22Rv1 (cell line): ENCODE measurements at regions not wholly inside any gene's neighbourhood (a gene's known extent, or its start where the extent isn't known, plus 50 kb on each side); places are given as distances from the start of the nearest gene placed in this dataset.
"Not testable (repeated sequence)": the region's sequence is repeated elsewhere in the genome, so short reads cannot be mapped to it uniquely, and the experiment has no call there.

Experiments used
- H3K27ac ChIP-seq: fragments of 450-650 bp; 2 replicates; pipeline ENCODE4 v1.5.1; 2017
- ZFX ChIP-seq: fragments of 450-650 bp; IDR thresholded peaks from 2 replicates; pipeline ENCODE4 v1.6.1; 2017; ENCODE audit warnings: antibody characterized with exemption, borderline replicate concordance
- TF ChIP-seq, protein P1 (sequence below): fragments of 450-650 bp; IDR thresholded peaks from 2 replicates; pipeline ENCODE4 v1.5.1; 2017; ENCODE audit warnings: mild to moderate bottlenecking

DNA sequence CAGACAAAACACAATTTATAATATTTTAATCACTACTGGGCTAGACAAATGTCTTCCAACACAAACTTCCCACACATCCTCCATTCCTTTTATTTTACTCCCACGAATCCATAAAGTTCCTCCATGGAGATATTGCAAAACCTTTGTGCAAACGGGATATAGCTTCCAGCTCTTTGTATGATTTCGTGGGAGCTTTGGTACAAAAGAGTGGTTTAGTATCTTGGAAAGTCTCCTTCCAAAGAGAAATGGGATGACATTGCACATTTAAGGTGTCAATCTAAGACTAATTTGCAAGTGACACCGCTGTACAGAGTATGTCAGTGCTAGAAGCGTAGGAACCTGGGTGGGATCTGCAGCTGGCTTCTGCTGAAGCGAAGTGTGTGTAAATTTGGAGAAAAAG is 455.2 kb upstream of the RUNX1 start:
- TF ChIP-seq, protein P1, sequence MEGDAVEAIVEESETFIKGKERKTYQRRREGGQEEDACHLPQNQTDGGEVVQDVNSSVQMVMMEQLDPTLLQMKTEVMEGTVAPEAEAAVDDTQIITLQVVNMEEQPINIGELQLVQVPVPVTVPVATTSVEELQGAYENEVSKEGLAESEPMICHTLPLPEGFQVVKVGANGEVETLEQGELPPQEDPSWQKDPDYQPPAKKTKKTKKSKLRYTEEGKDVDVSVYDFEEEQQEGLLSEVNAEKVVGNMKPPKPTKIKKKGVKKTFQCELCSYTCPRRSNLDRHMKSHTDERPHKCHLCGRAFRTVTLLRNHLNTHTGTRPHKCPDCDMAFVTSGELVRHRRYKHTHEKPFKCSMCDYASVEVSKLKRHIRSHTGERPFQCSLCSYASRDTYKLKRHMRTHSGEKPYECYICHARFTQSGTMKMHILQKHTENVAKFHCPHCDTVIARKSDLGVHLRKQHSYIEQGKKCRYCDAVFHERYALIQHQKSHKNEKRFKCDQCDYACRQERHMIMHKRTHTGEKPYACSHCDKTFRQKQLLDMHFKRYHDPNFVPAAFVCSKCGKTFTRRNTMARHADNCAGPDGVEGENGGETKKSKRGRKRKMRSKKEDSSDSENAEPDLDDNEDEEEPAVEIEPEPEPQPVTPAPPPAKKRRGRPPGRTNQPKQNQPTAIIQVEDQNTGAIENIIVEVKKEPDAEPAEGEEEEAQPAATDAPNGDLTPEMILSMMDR: no peak
- no peak for TF ChIP-seq ZFX
- no peak overlapping the region for H3K27ac ChIP-seq

DNA sequence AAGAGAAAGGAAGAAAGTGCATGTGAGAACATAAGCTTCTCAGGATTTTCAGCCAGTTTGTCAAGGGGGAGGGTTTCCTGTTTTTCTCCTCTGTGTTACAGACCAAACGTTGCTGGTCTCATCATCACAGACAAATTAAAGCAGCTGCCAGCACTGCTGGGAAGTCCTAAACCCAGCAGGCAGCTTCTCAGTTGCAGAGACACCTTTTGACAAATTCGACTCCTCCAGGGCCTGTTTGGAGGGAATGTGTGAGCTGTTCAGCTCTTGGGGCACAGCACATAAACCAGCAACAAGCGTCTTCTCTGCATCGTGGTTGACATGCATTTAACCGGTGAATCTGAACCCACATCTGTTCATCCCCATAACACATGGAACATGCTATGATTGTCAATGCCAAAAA is 454.6 kb upstream of the RUNX1 start:
- no peak overlapping the region for H3K27ac ChIP-seq
- TF ChIP-seq, protein P1: no peak
- no peak for TF ChIP-seq ZFX

DNA sequence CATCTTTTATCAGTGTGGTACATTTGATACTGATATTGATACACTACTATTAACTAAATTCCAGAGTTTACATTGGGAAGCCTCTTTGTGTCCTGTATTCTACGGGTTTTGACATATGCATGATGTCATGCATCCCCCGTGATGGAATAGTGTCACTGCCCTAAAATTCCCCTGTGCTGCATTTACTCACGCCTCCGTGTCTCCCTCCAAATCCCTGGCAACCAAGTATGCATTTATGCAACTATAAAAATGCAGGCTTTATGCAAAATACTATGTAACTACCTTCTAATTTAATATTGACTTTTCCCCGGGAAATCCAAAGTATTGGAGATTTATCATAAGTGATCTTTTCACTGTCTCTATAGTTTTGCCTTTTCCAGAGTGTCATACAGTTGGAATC is 453.7 kb upstream of the RUNX1 start:
- TF ChIP-seq ZFX: no peak
- TF ChIP-seq, protein P1: no peak
- H3K27ac ChIP-seq: no peak overlapping the region

DNA sequence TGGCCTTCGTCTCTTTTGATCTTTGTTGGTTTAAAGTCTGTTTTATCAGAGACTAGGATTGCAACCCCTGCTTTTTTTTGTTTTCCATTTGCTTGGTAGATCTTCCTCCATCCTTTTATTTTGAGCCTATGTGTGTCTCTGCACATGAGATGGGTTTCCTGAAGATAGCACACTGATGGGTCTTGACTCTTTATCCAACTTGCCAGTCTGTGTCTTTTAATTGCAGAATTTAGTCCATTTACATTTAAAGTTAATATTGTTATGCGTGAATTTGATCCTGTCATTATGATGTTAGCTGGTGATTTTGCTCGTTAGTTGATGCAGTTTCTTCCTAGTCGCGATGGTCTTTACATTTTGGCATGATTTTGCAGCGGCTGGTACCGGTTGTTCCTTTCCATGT is 448.4 kb upstream of the RUNX1 start:
- H3K27ac ChIP-seq: not testable (repeated sequence)

DNA sequence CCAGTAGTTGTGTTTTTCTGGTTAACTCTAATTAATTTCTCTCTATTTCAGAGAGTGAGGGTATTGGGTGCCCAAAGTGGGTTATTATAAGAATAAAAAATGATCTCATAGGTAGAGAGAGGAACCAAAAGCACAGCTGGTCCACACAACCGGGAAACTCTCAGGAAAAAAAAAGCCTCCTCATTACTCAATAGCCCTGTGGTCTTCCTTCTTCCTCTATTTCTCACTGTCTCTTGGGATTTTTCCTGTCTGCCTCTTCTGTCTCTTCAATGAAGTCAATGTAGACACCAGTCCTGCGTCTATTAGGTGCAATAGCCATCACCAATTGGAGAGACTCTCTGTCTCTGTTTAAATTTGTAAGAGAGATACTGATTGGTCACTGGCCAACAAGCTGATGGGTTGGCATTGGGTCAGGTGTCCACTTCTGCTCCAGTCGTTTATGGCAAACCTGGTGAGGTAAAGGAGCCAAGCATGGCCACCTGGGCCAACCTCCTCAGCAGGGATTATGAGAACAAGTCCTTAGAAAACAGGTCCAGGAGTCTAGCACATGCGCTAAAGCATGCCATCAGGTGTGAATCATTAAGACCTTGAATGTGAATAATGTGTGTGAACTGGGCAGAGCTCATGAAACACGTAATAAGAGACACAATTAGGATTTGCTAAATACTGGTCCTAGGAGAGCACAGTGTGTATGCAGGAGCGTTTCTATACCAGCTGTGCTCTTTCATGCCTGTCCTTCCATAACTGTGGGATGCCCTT is 443.0 kb upstream of the RUNX1 start:
- TF ChIP-seq, protein P1: no peak
- TF ChIP-seq ZFX: no peak

DNA sequence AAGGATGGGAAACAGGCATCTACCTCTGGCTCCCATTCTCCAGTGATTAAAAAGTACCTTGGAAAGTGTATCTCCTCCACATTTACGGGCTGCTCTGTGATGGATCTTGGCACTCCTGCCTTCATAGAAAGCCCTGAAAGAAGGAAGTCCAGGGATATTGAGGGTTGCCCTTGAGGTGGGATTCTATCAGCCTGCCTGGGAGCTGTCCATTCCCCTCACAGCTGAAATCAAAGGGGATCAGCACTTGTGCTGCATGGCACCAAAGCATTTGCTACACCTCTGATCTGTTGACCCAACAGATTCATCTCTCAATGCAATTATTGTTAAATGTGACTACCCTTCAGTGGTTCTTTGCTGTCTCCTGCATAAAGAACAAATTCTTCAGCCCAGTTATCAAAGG is 442.0 kb upstream of the RUNX1 start:
- TF ChIP-seq, protein P1: no peak
- no peak for TF ChIP-seq ZFX
- no peak overlapping the region for H3K27ac ChIP-seq

More for the DNA sequence above, 443.0 kb upstream of the RUNX1 start:
- H3K27ac ChIP-seq: no peak overlapping the region

DNA sequence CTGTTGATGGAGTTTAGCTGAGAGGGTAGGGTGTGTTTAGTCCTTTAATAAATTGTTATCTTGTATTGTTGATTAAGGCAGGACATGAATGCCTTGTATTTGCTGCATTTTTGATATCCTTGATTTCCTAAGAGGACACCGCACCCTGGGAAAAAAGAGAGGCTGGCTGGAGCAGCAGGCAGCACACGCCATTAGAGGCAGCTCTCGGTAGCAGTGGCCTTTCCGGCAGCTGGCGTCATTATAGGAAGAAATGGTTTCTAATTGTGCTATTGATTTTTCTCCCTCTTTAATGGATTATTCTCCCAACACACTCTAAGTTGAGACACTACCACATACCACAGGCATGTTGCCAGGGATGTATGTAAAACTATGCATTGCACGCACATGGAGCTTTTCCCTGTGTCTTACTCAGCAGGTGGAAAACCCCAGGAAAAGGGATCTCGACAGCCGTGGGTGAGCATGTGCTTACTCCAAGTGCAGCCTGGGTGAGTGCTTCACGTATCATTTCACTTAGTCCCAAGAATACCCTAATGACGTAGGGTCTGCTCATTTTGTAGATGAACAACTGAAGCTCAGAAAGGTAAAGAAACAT is 440.4 kb upstream of the RUNX1 start:
- TF ChIP-seq, protein P1: no peak
- TF ChIP-seq ZFX: no peak
- H3K27ac ChIP-seq: no peak overlapping the region
